CD14-positive monocyte (primary cell): ENCODE measurements at regions not wholly inside any gene's neighbourhood (a gene's known extent, or its start where the extent isn't known, plus 50 kb on each side); places are given as distances from the start of the nearest gene placed in this dataset.

Experiments
- DNase-seq, 3 donors: peaks; one replicate each; pipeline ENCODE4 v3.0.0-alpha.2; 2011 to 2022
- H2AFZ ChIP-seq: 2 replicates; pipeline ENCODE4 v1.6.0; 2012; ENCODE audit warnings: mild to moderate bottlenecking, low read depth, low read length, inconsistent platforms; ENCODE audit not compliant: insufficient read depth, poor library complexity, severe bottlenecking
- H3K27ac ChIP-seq, 2 donors: 1 replicate in 1 of 2; 2 replicates in 1 of 2; pipeline ENCODE4 v1.5.1; 2012 to 2013; ENCODE audit warnings: low read length in 2 of 2, control low read depth in 1 of 2, inconsistent platforms in 1 of 2, low read depth in 1 of 2, mild to moderate bottlenecking in 1 of 2
- H3K27me3 ChIP-seq, 2 donors: one replicate each; pipeline versions ENCODE4 v1.6.0 to v1.6.1; 2011 to 2013; ENCODE audit warnings: low read length in 2 of 2; ENCODE audit not compliant: control insufficient read depth in 2 of 2, insufficient read depth in 2 of 2
- H3K36me3 ChIP-seq, 2 donors: replicated peaks in 1 of 2; 1 replicate in 1 of 2; 2 replicates in 1 of 2; pipeline versions ENCODE4 v1.5.1 to v1.6.1; 2012 to 2013; ENCODE audit warnings: low read length in 2 of 2, control low read depth in 1 of 2, inconsistent platforms in 1 of 2, mild to moderate bottlenecking in 1 of 2; ENCODE audit not compliant: insufficient read depth in 2 of 2, control insufficient read depth in 1 of 2
- H3K4me1 ChIP-seq, 2 donors: 1 replicate in 1 of 2; 2 replicates in 1 of 2; pipeline versions ENCODE4 v1.5.1 to v1.6.1; 2012 to 2013; ENCODE audit warnings: low read length in 2 of 2, control low read depth in 1 of 2, inconsistent platforms in 1 of 2, mild to moderate bottlenecking in 1 of 2, moderate library complexity in 1 of 2; ENCODE audit not compliant: insufficient read depth in 2 of 2, control insufficient read depth in 1 of 2
- H3K4me2 ChIP-seq: replicated peaks from 2 replicates; pipeline ENCODE3; 2012; ENCODE audit warnings: low read length, moderate library complexity, mild to moderate bottlenecking; ENCODE audit not compliant: poor library complexity, severe bottlenecking; ENCODE audit errors: extremely low read depth
- H3K4me3 ChIP-seq, 3 experiments: fragments of 200-600 bp in 1 of 3; sonication (generic) in 1 of 3; replicated peaks in 1 of 3; 1 replicate in 2 of 3; 2 replicates in 1 of 3; pipeline ENCODE4 v1.5.1; 2011 to 2013; ENCODE audit warnings: low read length in 3 of 3, mild to moderate bottlenecking in 3 of 3, control low read depth in 2 of 3, low read depth in 2 of 3, inconsistent platforms in 1 of 3, moderate library complexity in 1 of 3
- H3K79me2 ChIP-seq: 2 replicates; pipeline ENCODE4 v1.6.0; 2012; ENCODE audit warnings: mild to moderate bottlenecking, control low read depth, inconsistent platforms, low read length, moderate library complexity; ENCODE audit not compliant: insufficient read depth
- H3K9ac ChIP-seq: 2 replicates; pipeline ENCODE4 v1.6.0; 2017; ENCODE audit warnings: low read length, mild to moderate bottlenecking; ENCODE audit not compliant: insufficient read depth, poor library complexity, severe bottlenecking
- H3K9me3 ChIP-seq, 2 donors: replicated peaks in 1 of 2; 1 replicate in 1 of 2; 2 replicates in 1 of 2; pipeline versions ENCODE4 v1.5.1 to v1.6.1; 2012 to 2013; ENCODE audit warnings: low read length in 2 of 2, control low read depth in 1 of 2; ENCODE audit not compliant: control insufficient read depth in 1 of 2, insufficient read depth in 1 of 2
- H4K20me1 ChIP-seq: 2 replicates; pipeline ENCODE4 v1.6.0; 2012; ENCODE audit warnings: mild to moderate bottlenecking, low read length, control low read depth, moderate library complexity; ENCODE audit not compliant: insufficient read depth
- H3K27ac Mint-ChIP-seq, 7 donors: one replicate each; pipeline ENCODE4 v1.8.0; 2020; ENCODE audit warnings: mild to moderate bottlenecking in 7 of 7, mixed read lengths in 7 of 7, moderate library complexity in 6 of 7, inconsistent platforms in 2 of 7
- H3K27me3 Mint-ChIP-seq, 3 donors: one replicate each; pipeline ENCODE4 v1.8.0; 2021 to 2022; ENCODE audit warnings: low read depth in 3 of 3, mild to moderate bottlenecking in 3 of 3, mixed read lengths in 3 of 3, moderate library complexity in 3 of 3, inconsistent platforms in 1 of 3
- H3K36me3 Mint-ChIP-seq, 2 donors: one replicate each; pipeline ENCODE4 v1.8.0; 2020; ENCODE audit warnings: mixed read lengths in 2 of 2, inconsistent platforms in 1 of 2, mild to moderate bottlenecking in 1 of 2
- H3K4me1 Mint-ChIP-seq: one replicate; pipeline ENCODE4 v1.8.0; 2020; ENCODE audit warnings: mild to moderate bottlenecking, mixed read lengths
- H3K4me3 Mint-ChIP-seq, 2 donors: one replicate each; pipeline ENCODE4 v1.8.0; 2020; ENCODE audit warnings: mild to moderate bottlenecking in 2 of 2, mixed read lengths in 2 of 2, moderate library complexity in 1 of 2
- H3K9me3 Mint-ChIP-seq, 7 donors: one replicate each; pipeline ENCODE4 v1.8.0; 2020 to 2022; ENCODE audit warnings: mixed read lengths in 7 of 7, mild to moderate bottlenecking in 6 of 7, moderate library complexity in 6 of 7, inconsistent platforms in 2 of 7
- WGBS: methylation state at CpG from one replicate; pipeline ENCODE4 v1.1.5; 2013; ENCODE audit warnings: missing lambda C conversion rate; ENCODE audit not compliant: insufficient coverage; 5-methylcytosine and 5-hydroxymethylcytosine counted together
- intact Hi-C, 2 donors: fragments of 100-400 bp; cut with micrococcal nuclease; formaldehyde crosslinking; loops; one replicate each; pipeline versions ENCODE4 v1.15.0 to v1.15.1; 2023
- TF ChIP-seq, protein P1 (sequence below): fragments of 200-600 bp; IDR thresholded peaks from one replicate; pipeline ENCODE4 v1.8.0; 2022; ENCODE audit warnings: antibody characterized with exemption, mild to moderate bottlenecking

DNA sequence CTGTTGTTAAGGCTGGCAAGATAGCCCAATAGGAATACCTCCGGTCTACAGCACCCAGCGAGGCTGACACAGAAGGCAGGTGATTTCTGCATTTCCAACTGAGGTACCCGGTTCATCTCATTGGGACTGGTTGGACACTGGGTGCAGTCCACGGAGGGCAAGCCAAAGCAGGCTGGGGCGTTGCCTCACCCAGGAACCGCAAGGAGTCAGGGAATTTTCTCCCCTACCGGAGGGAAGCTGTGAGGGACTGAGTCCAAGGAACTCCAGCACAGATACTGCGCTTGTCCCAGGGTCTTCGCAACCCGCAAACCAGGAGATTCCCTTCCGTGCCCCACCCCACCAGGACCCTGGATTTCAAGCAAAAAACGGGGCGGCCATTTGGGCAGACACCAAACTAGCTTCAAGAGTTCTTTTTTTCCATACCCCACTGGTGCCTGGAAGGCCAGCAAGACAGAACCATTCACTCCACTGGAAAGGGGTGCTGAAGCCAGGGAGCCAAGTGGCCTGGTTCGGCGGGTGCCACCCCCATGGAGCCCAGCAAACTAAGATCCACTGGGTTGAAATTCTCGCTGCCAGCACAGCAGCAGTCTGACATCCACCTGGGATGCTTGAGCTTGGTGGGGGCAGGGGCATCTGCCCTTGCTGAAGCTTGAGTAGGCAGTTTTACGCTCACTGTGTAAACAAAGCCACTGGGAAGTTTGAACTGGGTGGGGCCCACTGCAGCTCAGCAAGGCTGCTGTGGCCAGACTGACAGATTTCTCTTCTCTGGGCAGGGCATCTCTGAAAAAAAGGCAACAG is 647.2 kb downstream of the BNC2 start:
- Mint-ChIP-seq H3K27me3 (peaks cover 0 to 7% (median 4%) of the 10 kb centered on the region in 3 donors), H3K4me3 (no peak overlapping the region), H3K27ac (no peak overlapping the region), H3K9me3 (peaks cover 2 to 10% (median 4%) of the 10 kb centered on the region in 7 donors), H3K36me3 (no peaks in the 10 kb centered on the region), H3K4me1 (no peaks in the 10 kb centered on the region)
- Histone ChIP-seq H2AFZ (no peak overlapping the region), H3K4me1 (no peaks in the 10 kb centered on the region), H3K79me2 (no peaks in the 10 kb centered on the region), H3K27ac (no peak overlapping the region), H3K9me3 (no peaks in the 10 kb centered on the region), H3K27me3 (no peaks in the 10 kb centered on the region), H3K9ac (no peak overlapping the region), H3K4me3 (no peak overlapping the region), H3K36me3 (no peaks in the 10 kb centered on the region), H3K4me2 (no peak overlapping the region), H4K20me1 (no peaks in the 10 kb centered on the region)
- 95% methylated on average over 17 of the region's 17 CpGs for WGBS
- no peak for DNase-seq
- TF ChIP-seq, protein P1, sequence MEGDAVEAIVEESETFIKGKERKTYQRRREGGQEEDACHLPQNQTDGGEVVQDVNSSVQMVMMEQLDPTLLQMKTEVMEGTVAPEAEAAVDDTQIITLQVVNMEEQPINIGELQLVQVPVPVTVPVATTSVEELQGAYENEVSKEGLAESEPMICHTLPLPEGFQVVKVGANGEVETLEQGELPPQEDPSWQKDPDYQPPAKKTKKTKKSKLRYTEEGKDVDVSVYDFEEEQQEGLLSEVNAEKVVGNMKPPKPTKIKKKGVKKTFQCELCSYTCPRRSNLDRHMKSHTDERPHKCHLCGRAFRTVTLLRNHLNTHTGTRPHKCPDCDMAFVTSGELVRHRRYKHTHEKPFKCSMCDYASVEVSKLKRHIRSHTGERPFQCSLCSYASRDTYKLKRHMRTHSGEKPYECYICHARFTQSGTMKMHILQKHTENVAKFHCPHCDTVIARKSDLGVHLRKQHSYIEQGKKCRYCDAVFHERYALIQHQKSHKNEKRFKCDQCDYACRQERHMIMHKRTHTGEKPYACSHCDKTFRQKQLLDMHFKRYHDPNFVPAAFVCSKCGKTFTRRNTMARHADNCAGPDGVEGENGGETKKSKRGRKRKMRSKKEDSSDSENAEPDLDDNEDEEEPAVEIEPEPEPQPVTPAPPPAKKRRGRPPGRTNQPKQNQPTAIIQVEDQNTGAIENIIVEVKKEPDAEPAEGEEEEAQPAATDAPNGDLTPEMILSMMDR = no peak
- intact Hi-C loops = no loop called here

DNA sequence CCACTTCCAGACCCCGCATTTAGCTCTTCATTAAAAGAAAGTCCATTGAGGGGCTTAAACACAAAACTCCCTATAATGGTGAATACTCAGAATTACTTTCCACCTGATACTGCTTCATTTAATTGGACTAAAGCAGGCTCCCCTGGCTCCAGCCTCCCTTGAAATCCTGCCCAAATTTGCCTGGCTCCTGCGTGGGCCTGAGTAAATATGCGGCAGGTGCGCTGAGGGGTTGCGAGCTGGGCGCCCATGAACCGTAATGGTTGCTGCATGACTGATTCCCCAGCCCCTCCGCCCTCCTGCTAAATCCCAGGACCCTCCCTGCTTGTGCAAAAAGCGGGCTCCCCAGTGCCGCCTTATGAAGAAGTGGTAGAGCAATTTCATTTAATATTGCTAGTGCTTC is 639.7 kb downstream of the BNC2 start:
- peaks cover 3 to 4% of the 10 kb centered on the region in 2 donors for H3K4me1 ChIP-seq
- no peak overlapping the region for H3K27ac ChIP-seq
- H3K27me3 Mint-ChIP-seq = peaks cover 0 to 1% (median 0%) of the 10 kb centered on the region in 3 donors
- H3K79me2 ChIP-seq = no peaks in the 10 kb centered on the region
- no peaks in the 10 kb centered on the region for H3K36me3 ChIP-seq
- H3K4me2 ChIP-seq = no peak overlapping the region
- DNase-seq = no peak
- H3K27me3 ChIP-seq = no peaks in the 10 kb centered on the region
- TF ChIP-seq, protein P1 = no peak
- no peak overlapping the region for H3K9ac ChIP-seq
- no peak overlapping the region for H3K4me3 ChIP-seq
- no peak overlapping the region for H2AFZ ChIP-seq
- H3K9me3 ChIP-seq = peaks cover 20 to 24% of the 10 kb centered on the region in 2 donors
- H3K9me3 Mint-ChIP-seq = peaks cover 15 to 29% (median 26%) of the 10 kb centered on the region in 7 donors
- intact Hi-C loops = no loop called here
- H3K27ac Mint-ChIP-seq = no peak overlapping the region
- WGBS = 94% methylated on average over 7 of the region's 10 CpGs
- H3K4me1 Mint-ChIP-seq = peaks cover 6% of the 10 kb centered on the region
- H4K20me1 ChIP-seq = no peaks in the 10 kb centered on the region
- H3K4me3 Mint-ChIP-seq = no peak overlapping the region
- no peaks in the 10 kb centered on the region for H3K36me3 Mint-ChIP-seq
